Endothelial cell of umbilical vein (primary cell): ENCODE measurements at regions not wholly inside any gene's neighbourhood (a gene's known extent, or its start where the extent isn't known, plus 50 kb on each side); places are given as distances from the start of the nearest gene placed in this dataset.

Experiments used
- BruUV-seq: library from RNA; stranded (reverse); fragments of 400-500 nt; replicated peaks from 2 replicates; lab custom pipeline; 2021; lab: Mats Ljungman, UMichigan
- CTCF ChIA-PET: fragments of 300-600, 350-600 bp; sonication (Branson Sonifier 250); formaldehyde crosslinking; loops from one replicate; lab custom pipeline; 2021; ENCODE audit warnings: antibody characterized with exemption, inconsistent platforms; lab: Charles Lee
- POLR2A ChIA-PET: fragments of 300-600, 350-600 bp; sonication (Branson Sonifier 250); formaldehyde crosslinking; loops from one replicate; lab custom pipeline; 2021; ENCODE audit warnings: antibody characterized with exemption, inconsistent platforms; lab: Charles Lee
- DNase-seq: peaks from one replicate; pipeline ENCODE4 v3.0.0-alpha.2; 2011; ENCODE audit warnings: low read depth, low spot score
- FAIRE-seq: peaks from 2 replicates; lab custom pipeline; 2011; peaks lifted over from hg19 to GRCh38; lab: Jason Lieb, UNC
- H2AFZ ChIP-seq: 2 replicates; pipeline ENCODE4 v1.6.0; 2012; ENCODE audit warnings: low read depth, low read length, control low read depth, inconsistent platforms
- H3K27ac ChIP-seq: 2 replicates; pipeline ENCODE4 v1.5.1; 2011; ENCODE audit warnings: low read depth, mild to moderate bottlenecking, control low read depth, low read length, moderate library complexity; ENCODE audit not compliant: insufficient read depth
- H3K27me3 ChIP-seq, 2 experiments: 2 replicates each; pipeline versions ENCODE4 v1.6.0 to v1.6.1; 2011; ENCODE audit warnings: low read length in 2 of 2, mixed read lengths in 1 of 2; ENCODE audit not compliant: control insufficient read depth in 2 of 2, insufficient read depth in 2 of 2
- H3K36me3 ChIP-seq, 2 experiments: 2 replicates in 1 of 2; 3 replicates in 1 of 2; pipeline ENCODE4 v1.5.1; 2011; ENCODE audit warnings: low read length in 2 of 2, mild to moderate bottlenecking in 1 of 2, moderate library complexity in 1 of 2; ENCODE audit not compliant: control insufficient read depth in 2 of 2, insufficient read depth in 2 of 2; ENCODE audit errors: extremely low read depth in 1 of 2
- H3K4me1 ChIP-seq: 3 replicates; pipeline ENCODE4 v1.5.1; 2011; ENCODE audit warnings: mild to moderate bottlenecking, low read length; ENCODE audit not compliant: control insufficient read depth, insufficient read depth; ENCODE audit errors: extremely low read depth
- H3K4me2 ChIP-seq: 2 replicates; pipeline ENCODE4 v1.6.1; 2011; ENCODE audit warnings: low read length, control low read depth, mixed read lengths; ENCODE audit not compliant: insufficient read depth
- H3K4me3 ChIP-seq, 3 experiments: fragments of 200-600 bp in 1 of 3; sonication (generic), shearing (Covaris generic) in 1 of 3; replicated peaks in 1 of 3; 2 replicates each; pipeline ENCODE4 v1.5.1; 2011 to 2016; ENCODE audit warnings: control low read depth in 3 of 3, low read length in 3 of 3, mild to moderate bottlenecking in 2 of 3, inconsistent platforms in 1 of 3, low read depth in 1 of 3, moderate library complexity in 1 of 3; ENCODE audit not compliant: insufficient read depth in 1 of 3
- H3K79me2 ChIP-seq: 2 replicates; pipeline ENCODE4 v1.6.0; 2012; ENCODE audit warnings: low read length, inconsistent platforms; ENCODE audit not compliant: control insufficient read depth, insufficient read depth
- H3K9ac ChIP-seq: replicated peaks from 2 replicates; pipeline ENCODE3; 2011; ENCODE audit warnings: low read length, control low read depth; ENCODE audit not compliant: insufficient read depth; ENCODE audit errors: extremely low read depth
- H3K9me1 ChIP-seq: replicated peaks from 3 replicates; pipeline ENCODE4 v1.6.0; 2011; ENCODE audit warnings: mild to moderate bottlenecking, low read length; ENCODE audit not compliant: control insufficient read depth, insufficient read depth; ENCODE audit errors: extremely low read depth
- H3K9me3 ChIP-seq: replicated peaks from 2 replicates; pipeline ENCODE4 v1.5.1; 2012; ENCODE audit warnings: low read length, inconsistent platforms; ENCODE audit not compliant: control insufficient read depth, insufficient read depth
- H4K20me1 ChIP-seq: replicated peaks from 2 replicates; pipeline ENCODE3; 2011; ENCODE audit warnings: mild to moderate bottlenecking, low read length; ENCODE audit not compliant: control insufficient read depth, insufficient read depth; ENCODE audit errors: extremely low read depth
- EZH2 ChIP-seq: IDR thresholded peaks from 2 replicates; pipeline ENCODE4 v1.6.1; 2012; ENCODE audit warnings: borderline replicate concordance, low read depth, mild to moderate bottlenecking, moderate library complexity, low read length, inconsistent platforms; ENCODE audit not compliant: severe bottlenecking
- FOS ChIP-seq: IDR thresholded peaks from 2 replicates; pipeline ENCODE4 v1.6.1; 2011; ENCODE audit warnings: mild to moderate bottlenecking, low read length, moderate library complexity, borderline replicate concordance; ENCODE audit not compliant: insufficient read depth
- GATA2 ChIP-seq: IDR thresholded peaks from 2 replicates; pipeline ENCODE4 v1.7.0; 2011; ENCODE audit warnings: low read depth, mild to moderate bottlenecking, moderate library complexity, mixed read lengths, low read length; ENCODE audit not compliant: insufficient read length, insufficient read depth
- JUN ChIP-seq: IDR thresholded peaks from 2 replicates; pipeline ENCODE4 v1.6.1; 2011; ENCODE audit warnings: borderline replicate concordance, low read depth; ENCODE audit not compliant: insufficient read length, insufficient read depth
- MYC ChIP-seq: IDR thresholded peaks from one replicate; pipeline ENCODE4 v1.6.1; 2011; ENCODE audit warnings: mild to moderate bottlenecking, low read depth, low read length
- POLR2A ChIP-seq: IDR thresholded peaks from 2 replicates; pipeline ENCODE4 v1.6.1; 2012; ENCODE audit warnings: low read depth, mild to moderate bottlenecking, control low read depth, low read length
- POLR2AphosphoS5 ChIP-seq: IDR thresholded peaks from 2 replicates; pipeline ENCODE4 v1.6.1; 2012; ENCODE audit warnings: low read depth, mild to moderate bottlenecking, control low read depth, low read length, moderate library complexity; ENCODE audit not compliant: insufficient read depth
- dilution Hi-C: fragments of 300-500 bp; cut with MboI; formaldehyde crosslinking; loops from one replicate; pipeline ENCODE4 v1.15.0; 2019; ENCODE audit warnings: low sequenced_read_pairs; ENCODE audit not compliant: extremely low pct_ligation_motif_present
- intact Hi-C: fragments of 100-400 bp; cut with micrococcal nuclease; formaldehyde crosslinking; loops from one replicate; pipeline ENCODE4 v1.10.0; 2022
- TF ChIP-seq, protein P1 (sequence below): IDR thresholded peaks from 2 replicates; pipeline ENCODE4 v1.6.1; 2011; ENCODE audit not compliant: insufficient read depth, insufficient read length
- TF ChIP-seq, protein P2 (sequence below), 2 donors: IDR thresholded peaks; 1 replicate in 1 of 2; 2 replicates in 1 of 2; pipeline ENCODE4 v1.5.1; 2011; ENCODE audit warnings: low read length in 2 of 2, mild to moderate bottlenecking in 2 of 2, moderate library complexity in 2 of 2, control low read depth in 1 of 2, inconsistent platforms in 1 of 2, low read depth in 1 of 2; ENCODE audit not compliant: insufficient read depth in 1 of 2; ENCODE audit errors: extremely low read depth in 1 of 2

DNA sequence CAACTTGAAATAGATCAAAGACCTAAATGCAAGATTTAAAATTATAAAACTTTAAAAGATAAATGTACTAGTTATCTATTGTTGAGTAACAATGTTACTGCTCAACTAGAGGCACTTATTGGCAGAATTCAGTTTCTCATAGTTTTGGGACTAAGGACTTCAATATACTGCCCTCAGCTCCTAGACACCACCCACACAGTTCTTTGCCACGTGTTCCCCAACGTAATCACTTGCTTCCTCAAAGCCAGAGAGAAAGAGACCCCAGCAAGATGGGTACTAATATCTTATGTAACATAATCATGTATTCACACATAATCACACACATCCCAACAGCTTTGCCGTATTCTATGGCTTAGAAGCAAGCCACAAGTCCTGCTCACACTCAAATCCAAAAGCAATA, 50.3 kb upstream of the SLC22A16 start:
- Histone ChIP-seq H3K9me1 (no peaks in the 10 kb centered on the region), H3K79me2 (no peaks in the 10 kb centered on the region), H3K27me3 (peaks cover 13 to 14% of the 10 kb centered on the region in 2 experiments), H4K20me1 (no peaks in the 10 kb centered on the region), H3K4me2 (no peak overlapping the region), H3K36me3 (no peaks in the 10 kb centered on the region), H3K27ac (no peak overlapping the region), H3K9me3 (no peaks in the 10 kb centered on the region), H3K4me1 (peaks cover 27% of the 10 kb centered on the region), H3K4me3 (no peak overlapping the region), H3K9ac (no peak overlapping the region), H2AFZ (no peak overlapping the region)
- intact Hi-C loops (loop anchor here (5.0 kb wide), 3 partner anchors 69 to 731 kb away; a partner anchor contains a TSS), dilution Hi-C loops (no loop called here)
- FAIRE-seq (no peak), DNase-seq (no peak)
- POLR2A ChIA-PET = no interaction called here
- BruUV-seq = no TSS peak
- TF ChIP-seq EZH2 = no peak
- no peak for TF ChIP-seq FOS
- TF ChIP-seq, protein P1, sequence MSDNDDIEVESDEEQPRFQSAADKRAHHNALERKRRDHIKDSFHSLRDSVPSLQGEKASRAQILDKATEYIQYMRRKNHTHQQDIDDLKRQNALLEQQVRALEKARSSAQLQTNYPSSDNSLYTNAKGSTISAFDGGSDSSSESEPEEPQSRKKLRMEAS = no peak
- TF ChIP-seq MYC = no peak
- no peak for TF ChIP-seq JUN
- TF ChIP-seq, protein P2, sequence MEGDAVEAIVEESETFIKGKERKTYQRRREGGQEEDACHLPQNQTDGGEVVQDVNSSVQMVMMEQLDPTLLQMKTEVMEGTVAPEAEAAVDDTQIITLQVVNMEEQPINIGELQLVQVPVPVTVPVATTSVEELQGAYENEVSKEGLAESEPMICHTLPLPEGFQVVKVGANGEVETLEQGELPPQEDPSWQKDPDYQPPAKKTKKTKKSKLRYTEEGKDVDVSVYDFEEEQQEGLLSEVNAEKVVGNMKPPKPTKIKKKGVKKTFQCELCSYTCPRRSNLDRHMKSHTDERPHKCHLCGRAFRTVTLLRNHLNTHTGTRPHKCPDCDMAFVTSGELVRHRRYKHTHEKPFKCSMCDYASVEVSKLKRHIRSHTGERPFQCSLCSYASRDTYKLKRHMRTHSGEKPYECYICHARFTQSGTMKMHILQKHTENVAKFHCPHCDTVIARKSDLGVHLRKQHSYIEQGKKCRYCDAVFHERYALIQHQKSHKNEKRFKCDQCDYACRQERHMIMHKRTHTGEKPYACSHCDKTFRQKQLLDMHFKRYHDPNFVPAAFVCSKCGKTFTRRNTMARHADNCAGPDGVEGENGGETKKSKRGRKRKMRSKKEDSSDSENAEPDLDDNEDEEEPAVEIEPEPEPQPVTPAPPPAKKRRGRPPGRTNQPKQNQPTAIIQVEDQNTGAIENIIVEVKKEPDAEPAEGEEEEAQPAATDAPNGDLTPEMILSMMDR (IDR thresholded peaks at IDR 0.05; ENCODE audit: extremely low read depth in 1 of 2, insufficient read depth in 1 of 2, low read depth in 1 of 2, low read length in 2 of 2) = no peak
- no peak for TF ChIP-seq GATA2
- no peak for TF ChIP-seq POLR2AphosphoS5
- no peak for TF ChIP-seq POLR2A
- CTCF ChIA-PET = interaction anchor here (0.7 to 3.1 kb wide), 14 partner anchors 8 to 684 kb away, joined by 3 to 23 read pairs (median 6); no protein-coding TSS in a partner anchor
